CD4-positive, alpha-beta T cell treated with Interleukin-17A for 1 hour (primary cell): ENCODE measurements at regions not wholly inside any gene's neighbourhood (a gene's known extent, or its start where the extent isn't known, plus 50 kb on each side); places are given as distances from the start of the nearest gene placed in this dataset.
A peak's percentile ranks its signal among the peaks of the same experiment; 100 is the strongest.

Experiments used
- DNase-seq: peaks from one replicate; pipeline ENCODE4 v3.0.0-alpha.2; 2020

DNA sequence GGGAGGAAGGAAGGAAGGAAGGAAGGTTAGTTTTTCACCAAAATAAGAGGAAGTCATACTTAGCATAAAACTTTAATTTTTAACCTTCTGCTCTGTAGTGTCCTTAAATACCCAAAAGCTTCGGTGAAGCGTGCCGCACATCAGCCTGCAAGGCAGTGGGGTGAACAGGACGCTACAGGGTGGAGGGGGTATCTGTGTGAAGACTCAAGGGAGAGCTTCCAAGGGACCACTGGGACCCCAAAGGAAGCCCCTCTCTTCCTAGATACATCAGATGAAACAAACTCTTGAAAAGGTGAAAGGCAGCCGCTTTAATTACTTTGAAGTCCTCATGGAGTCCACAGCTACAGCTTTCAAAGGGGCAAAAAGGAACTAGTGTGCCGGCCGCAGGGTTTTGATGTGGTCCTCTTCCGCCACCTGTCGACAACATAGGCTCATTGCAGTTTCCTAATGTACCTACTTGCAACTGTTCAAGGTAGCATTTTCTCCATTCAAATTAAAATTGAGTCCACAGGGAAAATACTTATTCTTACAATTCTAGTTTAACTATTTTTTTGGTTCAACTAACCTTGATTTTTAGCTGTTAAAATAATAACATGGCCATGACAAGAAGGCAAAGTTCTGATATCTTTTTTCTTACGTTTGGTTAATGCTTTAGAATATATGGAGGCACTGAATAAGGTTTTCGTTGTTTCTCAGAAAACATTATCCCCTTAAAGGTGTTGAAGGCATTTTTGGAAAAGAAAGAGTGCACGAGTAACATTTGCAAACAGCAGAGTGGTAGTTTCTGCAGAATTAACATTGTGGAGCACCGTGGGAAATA is 135.0 kb upstream of the RIPOR2 start:
- DNase-seq: peak; percentile 91

DNA sequence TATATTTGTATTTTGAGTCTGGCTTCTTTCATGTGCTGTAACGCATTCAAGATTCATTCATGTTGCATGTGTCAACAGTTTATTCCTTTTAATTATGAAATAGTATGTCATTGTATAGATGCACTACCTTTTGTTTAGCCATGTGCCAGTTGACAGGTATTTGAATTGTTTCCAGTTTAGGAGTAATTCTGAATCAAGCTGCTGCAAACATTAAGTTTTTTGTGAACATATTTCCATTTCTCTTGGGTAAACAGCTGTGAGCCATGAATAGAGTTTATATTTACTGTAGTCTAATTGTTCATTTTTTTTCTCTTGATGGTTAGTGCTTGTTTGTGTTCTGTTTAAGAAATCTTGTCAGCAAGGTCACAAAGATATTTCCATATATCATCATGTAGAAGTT is 142.4 kb upstream of the RIPOR2 start:
- no peak for DNase-seq

DNA sequence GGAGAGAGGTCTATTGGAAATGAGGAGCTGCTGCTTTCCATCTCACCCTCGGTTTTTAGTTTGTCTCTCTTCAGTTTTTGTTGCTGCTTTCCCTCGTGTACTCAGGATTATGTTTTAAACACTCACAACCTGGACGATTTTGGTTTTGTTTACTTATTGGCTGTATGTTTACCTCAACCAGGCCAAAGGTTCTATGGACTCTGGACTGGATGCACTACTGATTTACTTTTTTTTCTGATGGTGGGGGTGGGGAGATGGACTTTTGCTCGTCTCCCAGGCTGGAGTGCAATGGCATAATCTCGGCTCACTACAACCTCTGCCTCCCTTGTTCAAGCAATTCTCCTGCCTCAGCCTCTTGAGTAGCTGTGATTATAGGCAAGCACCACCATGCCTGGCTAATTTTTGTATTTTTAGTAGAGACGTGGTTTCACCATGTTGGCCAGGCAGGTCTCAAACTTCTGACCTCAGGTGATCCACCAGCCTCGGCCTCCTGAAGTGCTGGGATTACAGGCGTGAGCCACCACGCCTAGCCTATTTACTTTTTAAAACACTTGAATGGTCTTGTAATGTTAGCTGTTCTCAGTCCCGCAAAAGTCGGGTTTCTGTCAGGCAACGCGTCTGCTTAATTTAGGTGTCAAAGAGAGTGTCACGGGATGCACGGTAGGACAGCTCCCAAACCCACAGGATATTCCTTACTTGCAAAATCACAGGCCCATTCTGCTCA is 148.2 kb upstream of the RIPOR2 start:
- DNase-seq: no peak

DNA sequence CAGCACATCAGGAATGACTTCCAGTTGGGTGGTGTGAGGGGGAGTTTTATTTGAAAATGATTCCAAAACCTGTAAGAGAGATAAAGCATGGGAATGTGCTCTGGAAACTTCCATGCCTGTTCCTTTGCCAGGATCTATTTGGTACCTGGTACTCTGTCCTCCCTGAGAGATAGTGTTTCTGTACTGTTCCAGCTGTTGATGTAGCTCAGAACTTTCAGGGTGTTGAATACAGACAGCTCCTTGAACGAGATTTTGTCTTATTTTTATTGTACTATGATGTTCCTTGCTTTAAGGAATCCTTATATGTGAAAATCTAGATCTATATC is 148.7 kb upstream of the RIPOR2 start:
- no peak for DNase-seq

DNA sequence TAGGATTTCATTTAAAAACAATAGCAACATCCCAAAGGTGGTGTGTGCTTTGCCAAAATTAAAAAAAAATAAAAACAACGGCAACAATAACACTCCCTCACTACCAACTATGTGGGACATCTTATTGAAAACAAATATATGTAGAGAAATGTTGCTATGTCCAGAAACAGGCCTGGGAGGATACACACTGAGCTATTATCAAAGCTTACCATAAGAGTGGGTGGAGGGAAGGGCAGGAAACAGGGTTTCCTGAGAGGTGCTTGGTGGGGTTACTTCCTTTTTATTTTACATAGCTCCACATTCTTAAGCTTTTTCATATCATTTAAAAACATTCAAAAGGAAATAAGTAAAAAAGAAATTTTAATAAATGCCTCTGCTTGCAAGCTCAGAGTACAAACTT is 150.0 kb upstream of the RIPOR2 start:
- DNase-seq: peak; percentile 30

DNA sequence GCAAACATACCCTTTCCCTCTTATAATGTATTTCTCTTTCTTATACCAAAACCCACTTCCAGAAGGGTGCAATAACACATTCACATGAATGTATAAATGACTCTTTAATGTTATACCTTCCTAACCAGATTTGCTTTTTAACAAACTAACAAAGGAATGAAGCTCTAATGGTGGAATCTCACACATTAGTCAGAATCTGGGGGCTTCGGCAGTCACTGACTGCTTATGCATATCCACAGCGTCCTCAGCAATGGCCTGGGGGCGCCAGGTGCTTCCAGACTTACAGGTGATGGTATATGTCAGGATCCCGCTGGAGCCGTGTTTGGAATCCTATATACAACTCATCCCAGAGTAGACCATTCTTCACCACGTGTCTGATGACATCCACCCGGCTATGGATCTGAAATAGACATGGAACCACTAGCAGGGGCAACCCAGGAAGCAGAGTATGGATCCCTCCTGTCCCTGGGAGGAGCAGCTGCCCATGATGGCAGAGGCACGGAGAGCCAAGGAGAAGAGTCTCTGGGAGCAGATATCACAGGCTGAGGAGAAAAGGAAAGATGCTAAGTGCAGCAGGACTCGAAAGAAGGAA is 150.8 kb upstream of the RIPOR2 start:
- no peak for DNase-seq

DNA sequence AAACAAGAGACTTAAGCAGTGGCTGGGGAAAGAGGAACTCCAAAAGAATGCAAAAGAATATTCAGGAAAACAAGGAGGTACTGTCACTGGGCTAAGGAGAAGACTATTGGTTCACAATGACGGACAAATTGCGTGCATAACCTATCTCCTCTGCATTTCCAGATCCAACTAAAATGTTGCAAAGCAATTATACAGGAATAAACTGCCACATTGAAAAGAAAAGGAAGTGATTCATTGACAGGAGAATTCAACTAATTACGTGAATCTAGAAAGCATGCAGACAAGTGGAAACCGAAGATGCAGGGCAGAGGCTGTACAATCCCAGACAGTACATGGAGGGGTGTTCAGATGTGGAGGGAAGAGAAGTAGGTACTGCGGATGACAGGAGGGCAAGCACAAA is 152.8 kb upstream of the RIPOR2 start:
- DNase-seq: no peak

DNA sequence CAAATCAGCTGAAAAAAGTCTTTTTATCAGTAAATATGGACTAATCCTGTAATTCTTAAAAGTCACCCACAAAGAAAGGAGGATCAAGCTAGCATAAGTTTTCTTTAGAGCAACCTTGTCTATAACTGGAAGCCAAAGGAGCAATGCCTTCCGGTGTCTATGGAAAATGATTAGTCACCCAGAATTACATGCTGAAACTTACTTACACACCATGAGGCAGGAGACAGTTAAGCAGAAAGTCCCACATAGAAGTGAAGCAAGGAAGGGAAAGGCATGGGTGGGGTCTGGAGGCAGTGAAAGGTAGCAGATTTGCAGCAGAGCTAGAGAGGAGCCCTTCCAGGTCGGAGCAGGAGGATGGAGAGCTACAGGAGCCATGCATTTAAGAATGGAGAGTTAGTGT is 153.7 kb upstream of the RIPOR2 start:
- no peak for DNase-seq

DNA sequence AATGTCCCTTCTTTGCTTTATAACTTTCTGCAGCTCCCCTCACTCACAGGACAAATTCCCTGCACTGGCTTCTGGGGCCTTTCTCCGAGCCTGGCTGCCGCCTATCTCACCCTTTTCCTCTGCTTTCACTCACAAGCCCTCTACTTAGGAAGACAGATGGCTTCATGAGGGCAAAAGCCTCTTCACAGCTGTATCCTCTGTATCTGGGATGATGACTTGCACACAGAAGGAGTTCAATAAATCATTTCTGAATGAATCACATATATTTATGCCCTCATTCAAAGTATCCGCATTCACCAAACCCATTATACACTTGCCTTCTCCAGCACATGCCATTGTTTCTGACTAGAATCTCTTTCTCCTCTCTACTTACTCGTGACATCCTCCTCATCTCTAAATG is 159.0 kb upstream of the RIPOR2 start:
- no peak for DNase-seq

DNA sequence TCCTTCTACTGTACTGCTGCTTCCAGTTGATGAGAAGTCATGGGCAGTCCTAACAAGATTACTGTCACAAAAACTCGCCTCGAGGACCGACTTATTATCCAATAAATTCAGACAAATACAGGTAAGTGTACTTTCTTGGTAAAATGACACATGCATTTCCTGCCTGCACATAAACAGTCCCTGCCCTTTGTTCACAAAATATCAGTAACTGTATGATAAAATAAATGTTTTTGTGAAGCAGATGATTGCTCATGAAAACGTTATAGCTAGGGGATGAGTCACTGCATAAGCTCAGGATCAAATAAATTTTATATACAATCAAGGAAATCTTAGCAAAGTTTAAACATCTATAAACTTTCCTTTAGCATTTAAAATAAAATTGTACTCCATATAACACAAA is 164.5 kb upstream of the RIPOR2 start:
- no peak for DNase-seq

DNA sequence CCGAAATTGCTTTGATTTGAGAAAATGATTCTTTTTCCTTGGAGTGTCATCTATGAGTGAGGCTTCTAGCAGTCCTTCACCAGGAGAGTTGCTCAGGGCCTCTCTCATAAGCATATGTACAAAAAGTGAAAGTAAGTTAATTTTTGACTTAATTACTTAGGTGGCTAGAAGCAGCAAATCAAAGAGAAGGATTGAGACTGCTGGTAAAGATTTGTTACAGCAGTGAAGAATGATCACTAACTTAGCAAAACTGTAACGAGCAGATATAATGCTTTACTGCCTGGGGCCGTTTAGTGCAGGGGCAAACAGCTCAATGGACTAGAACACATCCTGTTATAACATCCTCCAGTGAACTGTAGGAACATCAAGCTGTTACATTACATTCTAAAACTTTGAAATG is 167.8 kb upstream of the RIPOR2 start:
- DNase-seq: no peak

DNA sequence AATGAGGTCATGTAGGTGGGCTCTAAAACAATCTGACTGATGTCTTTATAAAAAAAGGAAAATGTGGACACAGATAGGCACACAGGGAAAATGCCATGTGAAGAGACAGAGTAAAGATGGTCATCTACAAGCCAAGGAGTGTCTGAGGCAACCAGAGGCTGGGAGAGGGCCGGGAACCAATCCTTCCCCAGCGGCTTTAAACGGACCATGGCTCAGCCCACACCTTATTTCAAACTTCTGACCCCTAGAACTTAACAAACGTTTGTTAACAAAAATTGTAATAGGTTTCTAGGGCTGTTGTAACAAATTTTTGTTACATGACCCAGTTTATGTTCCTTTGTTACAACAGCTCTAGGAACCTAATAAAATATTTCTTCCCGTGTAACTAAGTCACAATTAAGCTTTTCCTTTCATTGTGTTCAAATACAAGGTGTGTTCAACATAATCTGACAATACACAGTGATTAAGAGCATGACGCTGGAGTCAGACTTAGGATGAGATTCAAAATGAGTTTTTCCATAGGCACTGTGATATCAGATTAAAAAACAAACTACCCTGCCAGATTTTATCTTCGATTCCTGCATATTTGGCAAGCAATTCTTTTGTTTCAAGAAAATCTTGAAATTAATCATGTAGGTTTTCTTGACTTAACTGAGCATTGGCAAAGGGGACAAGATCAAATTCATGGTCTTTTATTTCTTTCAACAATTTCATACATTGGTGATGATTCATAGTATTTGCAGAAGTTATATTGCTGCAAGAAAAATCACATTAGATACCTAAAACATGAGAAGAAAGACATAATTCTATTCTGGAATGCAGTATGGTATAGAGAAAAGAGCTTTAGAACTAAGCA is 169.5 kb upstream of the RIPOR2 start:
- no peak for DNase-seq

DNA sequence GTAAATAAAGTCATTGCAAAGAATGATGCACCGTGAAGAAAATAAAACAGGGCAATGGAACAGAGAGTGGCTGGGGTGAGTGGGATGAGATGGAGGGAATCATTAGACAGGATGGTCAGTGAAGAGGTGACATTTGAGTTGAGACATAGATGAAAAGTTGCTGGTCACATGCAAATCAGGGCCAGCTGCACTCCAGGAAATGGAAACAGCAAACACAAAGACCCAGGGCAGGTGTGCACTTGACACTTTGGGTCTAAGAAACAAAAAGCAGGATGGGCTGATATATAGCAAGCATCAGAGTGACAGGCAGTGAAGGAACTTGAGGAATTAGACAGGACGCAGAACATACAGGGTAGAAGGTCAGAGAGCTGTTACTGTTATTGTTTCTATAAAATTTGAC is 171.5 kb upstream of the RIPOR2 start:
- no peak for DNase-seq

DNA sequence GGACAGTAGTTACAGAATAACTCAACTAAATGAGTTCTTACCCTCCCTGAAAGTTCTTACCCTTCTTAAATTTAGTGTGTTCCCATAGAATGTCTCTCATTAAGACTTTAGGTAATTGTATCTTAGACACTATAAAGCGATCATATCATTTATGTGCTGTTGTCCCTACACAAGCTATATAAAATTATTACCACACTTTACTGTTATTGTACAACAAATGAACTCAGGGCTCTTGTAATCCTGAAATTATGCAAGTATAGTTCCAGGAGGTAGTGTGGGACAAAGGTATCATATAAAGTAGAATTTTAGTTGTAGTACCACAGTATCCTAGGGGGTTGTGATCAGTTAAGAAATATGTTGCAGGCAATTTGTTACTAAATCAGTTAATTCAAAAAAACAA is 167.4 kb upstream of the CARMIL1 start:
- DNase-seq: no peak

DNA sequence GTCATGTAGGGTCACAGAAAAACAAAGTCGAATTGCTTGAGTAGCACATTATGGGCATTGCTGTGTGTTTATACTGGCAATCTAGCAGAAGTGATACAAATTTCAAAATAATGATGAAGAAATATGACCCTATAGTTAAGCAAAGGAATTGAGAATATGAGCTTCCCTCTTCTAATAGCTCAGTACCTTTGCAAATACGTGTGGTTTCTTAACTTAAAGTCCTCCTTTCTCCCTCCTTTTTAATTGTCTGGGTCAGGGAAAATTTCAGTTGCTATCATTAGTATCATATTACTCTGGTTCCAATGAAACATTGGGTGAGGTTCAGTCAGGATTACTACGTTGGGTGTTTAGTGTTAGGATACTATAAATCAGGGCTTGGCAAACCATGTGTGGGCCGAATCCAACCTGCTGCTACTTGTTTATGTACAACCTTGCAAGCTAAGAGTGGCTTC is 166.8 kb upstream of the CARMIL1 start:
- no peak for DNase-seq

DNA sequence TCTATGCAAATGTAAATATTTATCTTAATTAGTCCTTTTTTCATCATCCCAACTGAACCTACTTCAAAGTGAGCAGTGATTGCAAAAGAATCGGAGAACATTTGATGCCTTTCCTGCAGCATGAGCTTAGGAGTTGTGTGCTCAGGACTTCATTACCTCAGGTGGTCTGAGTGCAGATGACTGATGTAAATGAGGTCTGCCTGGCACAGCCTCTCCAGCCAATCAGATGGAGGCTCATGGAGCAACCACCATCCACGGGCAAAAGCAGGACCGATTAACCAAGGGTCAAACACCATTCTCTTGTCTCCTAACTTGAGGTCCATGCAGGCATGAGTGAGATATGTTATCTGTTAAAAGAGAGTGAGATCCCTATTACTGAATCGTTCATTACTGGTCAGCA is 165.7 kb upstream of the CARMIL1 start:
- DNase-seq: no peak

DNA sequence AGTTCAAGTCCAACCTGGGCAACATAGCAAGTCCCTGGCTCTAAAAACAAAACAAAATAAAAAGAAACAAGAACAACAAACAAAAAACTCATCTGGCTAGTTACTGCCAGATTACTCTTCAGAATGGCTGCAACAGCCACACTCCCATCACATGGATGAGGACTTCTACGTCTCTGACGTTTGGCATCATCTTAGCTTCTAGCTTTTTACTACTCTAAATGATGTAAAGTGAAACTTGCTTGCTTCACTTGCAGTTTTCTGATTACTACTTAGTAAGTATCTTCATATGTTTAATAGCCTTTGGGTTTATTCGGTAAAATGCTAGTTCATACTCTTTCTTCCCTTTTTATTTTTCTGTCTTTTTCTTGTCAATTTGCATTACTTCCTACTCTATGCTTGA is 161.1 kb upstream of the CARMIL1 start:
- DNase-seq: no peak

DNA sequence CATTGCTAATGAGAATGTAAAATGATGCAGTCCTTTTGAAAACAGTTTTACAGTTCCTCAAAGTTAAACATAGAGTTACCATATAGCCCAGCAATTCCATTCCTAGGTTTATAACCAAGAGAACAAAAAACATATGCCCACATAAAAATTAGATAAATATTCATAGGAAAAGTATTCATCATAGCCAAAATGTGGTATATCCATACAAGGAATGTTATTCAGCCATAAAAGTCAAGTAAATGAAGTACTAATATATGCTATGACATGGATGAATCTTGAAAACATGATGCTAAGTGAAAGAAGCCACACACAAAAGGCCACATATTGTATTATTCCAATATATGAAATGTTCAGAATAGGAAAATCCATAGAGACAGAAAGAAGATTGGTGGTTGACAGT is 158.0 kb upstream of the CARMIL1 start:
- DNase-seq: no peak

DNA sequence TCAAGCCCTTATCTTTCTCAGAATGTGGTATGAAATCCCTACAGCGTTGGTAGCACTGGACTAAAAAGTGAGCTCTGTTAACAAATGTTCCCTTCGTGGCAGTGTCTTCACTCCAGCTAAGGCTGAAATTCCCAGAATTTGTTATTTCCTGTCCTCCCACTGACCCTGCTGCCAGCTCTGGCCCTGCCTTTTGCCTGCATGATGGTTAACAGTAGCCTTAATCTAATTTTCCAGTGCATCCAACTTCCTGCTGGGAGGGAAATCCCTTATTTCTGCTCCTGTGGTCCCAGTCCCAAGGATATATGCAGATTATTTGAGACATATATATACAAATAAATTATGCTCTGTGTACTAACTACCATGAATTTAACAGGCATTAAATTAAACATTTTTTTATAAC is 157.2 kb upstream of the CARMIL1 start:
- no peak for DNase-seq

DNA sequence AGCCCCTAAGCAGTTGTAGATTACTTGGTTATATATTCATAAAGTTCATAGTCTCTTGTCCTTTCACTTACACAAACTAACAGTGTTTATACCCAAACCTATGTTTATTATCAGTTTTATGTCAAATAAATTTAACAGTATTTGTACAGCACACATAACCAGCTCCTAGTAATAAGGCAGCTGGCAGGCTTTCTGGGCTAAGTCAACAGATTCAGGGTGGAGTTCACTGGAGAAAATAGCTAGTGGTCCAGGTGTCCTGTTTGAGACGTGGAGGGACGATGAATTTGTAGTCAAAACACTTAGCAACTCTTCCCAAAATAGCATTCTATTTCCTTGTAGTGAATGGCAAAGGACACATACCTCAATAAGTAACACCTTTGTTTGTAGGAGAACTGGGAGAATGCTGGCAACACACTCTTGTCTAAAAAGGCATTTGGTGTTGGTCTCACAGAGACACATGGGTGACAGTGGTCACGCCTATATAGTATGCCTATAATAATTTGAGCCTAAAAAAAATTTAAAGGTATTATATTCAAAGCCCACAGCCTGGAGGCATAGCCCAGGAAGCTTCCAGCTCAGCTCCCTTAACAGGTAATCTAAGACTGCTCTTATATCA is 156.4 kb upstream of the CARMIL1 start:
- no peak for DNase-seq

DNA sequence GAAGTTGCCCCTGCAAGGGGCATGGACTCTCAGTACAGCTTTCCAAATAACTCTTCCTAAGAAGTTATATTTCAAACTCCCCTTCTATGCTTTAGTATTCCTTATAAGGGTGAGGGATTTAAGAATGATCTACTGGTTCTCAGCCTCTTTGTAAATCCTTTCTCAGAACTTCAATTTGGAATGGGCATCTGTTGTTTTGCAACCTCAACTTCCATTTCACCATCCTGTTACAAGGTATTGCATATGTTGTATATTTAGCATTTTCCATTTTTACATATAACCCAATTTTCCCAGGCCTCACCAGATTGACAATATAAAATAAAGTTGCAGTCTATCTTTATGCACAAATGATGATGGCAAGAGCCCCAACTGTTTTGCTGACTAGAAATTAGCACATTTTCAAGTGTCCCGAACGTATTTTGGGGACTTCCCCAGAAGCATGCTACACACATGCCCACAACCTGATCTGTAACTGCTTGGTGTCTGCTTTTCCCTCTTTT is 154.9 kb upstream of the CARMIL1 start:
- DNase-seq: no peak

DNA sequence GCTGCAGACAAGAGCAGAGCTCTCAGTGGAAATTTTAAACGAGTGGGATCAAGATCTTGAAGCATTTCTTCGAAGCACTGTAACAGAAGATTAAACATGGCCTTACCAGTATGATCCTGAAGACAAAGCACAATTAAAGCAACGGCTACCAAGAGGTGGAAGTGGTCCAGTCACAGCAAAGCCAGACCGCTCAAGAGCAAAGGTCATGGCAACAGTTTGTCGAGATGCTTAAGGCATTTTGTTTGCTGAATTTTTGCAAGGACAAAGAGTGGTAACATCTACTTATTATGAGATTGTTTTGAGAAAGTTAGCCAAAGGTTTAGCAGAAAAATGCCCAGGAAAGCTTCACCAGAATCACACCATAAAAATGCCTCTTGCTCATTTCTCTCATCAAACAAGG is 153.4 kb upstream of the CARMIL1 start:
- no peak for DNase-seq
